ENCODE measurements at regions not wholly inside any gene's neighbourhood (a gene's known extent, or its start where the extent isn't known, plus 50 kb on each side); places are given as distances from the start of the nearest gene placed in this dataset.

DNA sequence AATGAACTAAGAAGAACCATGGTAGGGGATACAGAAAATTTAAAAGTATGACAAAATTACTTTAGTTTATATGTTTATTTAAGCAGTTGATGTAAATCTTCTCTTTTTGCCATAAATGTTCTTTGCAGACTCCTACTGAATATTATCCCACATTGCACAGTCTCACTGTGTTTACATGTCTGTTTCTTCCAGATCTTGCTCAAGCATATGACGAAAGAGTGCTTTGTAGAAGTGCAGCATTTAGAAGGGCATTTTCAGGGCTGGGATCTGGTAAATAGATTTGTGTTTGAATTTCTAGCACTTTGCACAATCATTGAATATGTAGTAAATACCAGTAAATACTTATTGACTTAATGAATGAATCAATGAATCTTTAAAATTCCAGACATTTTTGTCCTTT lies 152.0 kb upstream of the EPHA7 start:
- TF ChIP-seq, protein P1, sequence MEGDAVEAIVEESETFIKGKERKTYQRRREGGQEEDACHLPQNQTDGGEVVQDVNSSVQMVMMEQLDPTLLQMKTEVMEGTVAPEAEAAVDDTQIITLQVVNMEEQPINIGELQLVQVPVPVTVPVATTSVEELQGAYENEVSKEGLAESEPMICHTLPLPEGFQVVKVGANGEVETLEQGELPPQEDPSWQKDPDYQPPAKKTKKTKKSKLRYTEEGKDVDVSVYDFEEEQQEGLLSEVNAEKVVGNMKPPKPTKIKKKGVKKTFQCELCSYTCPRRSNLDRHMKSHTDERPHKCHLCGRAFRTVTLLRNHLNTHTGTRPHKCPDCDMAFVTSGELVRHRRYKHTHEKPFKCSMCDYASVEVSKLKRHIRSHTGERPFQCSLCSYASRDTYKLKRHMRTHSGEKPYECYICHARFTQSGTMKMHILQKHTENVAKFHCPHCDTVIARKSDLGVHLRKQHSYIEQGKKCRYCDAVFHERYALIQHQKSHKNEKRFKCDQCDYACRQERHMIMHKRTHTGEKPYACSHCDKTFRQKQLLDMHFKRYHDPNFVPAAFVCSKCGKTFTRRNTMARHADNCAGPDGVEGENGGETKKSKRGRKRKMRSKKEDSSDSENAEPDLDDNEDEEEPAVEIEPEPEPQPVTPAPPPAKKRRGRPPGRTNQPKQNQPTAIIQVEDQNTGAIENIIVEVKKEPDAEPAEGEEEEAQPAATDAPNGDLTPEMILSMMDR (IDR thresholded peaks at IDR 0.05; ENCODE audit: low read depth, low read length), result no peak
- no peak for TF ChIP-seq EZH2phosphoT487 (IDR thresholded peaks at IDR 0.05; ENCODE audit: low read depth)

Measured in OCI-LY3 (cell line).